ENCODE measurements at regions not wholly inside any gene's neighbourhood (a gene's known extent, or its start where the extent isn't known, plus 50 kb on each side); places are given as distances from the start of the nearest gene placed in this dataset.

DNA sequence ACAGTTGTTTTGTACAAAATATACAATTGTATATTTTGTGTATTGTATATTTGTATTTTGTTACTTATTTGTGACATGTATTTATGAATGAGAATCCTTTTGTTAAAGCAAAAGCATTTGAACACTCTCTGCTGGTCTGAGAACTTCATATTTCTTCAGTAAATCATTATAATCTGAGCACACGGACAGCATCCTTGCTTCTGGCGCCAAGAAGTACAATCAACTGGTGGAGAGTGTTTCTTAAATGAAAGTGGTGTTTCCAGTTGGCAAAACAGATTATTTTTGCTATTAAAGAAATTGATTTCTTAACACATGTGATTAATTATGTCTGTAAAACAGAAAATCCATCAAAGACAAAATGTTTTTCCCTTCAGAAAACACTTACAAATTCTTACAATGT is 95.1 kb upstream of the COPS8 start:
- Histone ChIP-seq H3F3A (replicated peaks; ENCODE audit: insufficient read depth) (no peaks in the 10 kb centered on the region), H3K27me3 (ENCODE audit: insufficient read depth) (no peaks in the 10 kb centered on the region; the same call in 1 of the 2 replicates), H3K79me2 (ENCODE audit: insufficient read depth) (no peaks in the 10 kb centered on the region), H3K9me2 (no peaks in the 10 kb centered on the region), H3K36me3 (replicated peaks in 1 of 2; ENCODE audit: control insufficient read depth in 1 of 2, insufficient read depth in 2 of 2, low read length in 1 of 2) (no peaks in the 10 kb centered on the region), H2AFZ (ENCODE audit: low read depth) (no peak overlapping the region), H3K9me3 (no peaks in the 10 kb centered on the region), H4K20me1 (ENCODE audit: insufficient read depth) (no peaks in the 10 kb centered on the region), H3K4me1 (ENCODE audit: control insufficient read depth in 1 of 2, insufficient read depth in 2 of 2, low read depth in 1 of 2, low read length in 1 of 2) (no peaks in the 10 kb centered on the region), H3K4me3 (ENCODE audit: low read depth in 2 of 2, low read length in 1 of 2) (no peak overlapping the region), H3K4me2 (no peak overlapping the region), H3K27ac (ENCODE audit: low read depth in 2 of 2, low read length in 1 of 2) (no peak overlapping the region), H3K9ac (no peak overlapping the region)
- WGBS (ENCODE audit: low lambda C conversion rate): 30% methylated on average over 2 of the region's 2 CpGs
- DNase-seq: no peak
- POLR2A ChIA-PET: no interaction called here
- TF ChIP-seq FOSL2 (IDR thresholded peaks at IDR 0.05; ENCODE audit: borderline replicate concordance, low read depth): no peak
- no peak for TF ChIP-seq JUND (IDR thresholded peaks at IDR 0.05)
- TF ChIP-seq PBX3 (IDR thresholded peaks at IDR 0.05): no peak
- TF ChIP-seq REST (IDR thresholded peaks at IDR 0.05; ENCODE audit: low read depth, low read length): no peak
- no peak for TF ChIP-seq NRF1 (IDR thresholded peaks at IDR 0.05; ENCODE audit: low read depth, low read length)
- no peak for TF ChIP-seq TAF1 (IDR thresholded peaks at IDR 0.05; ENCODE audit: borderline replicate concordance, low read depth, low read length)
- TF ChIP-seq POLR2AphosphoS5 (IDR thresholded peaks at IDR 0.05; ENCODE audit: low read depth, low read length): no peak
- no peak for TF ChIP-seq MAX (IDR thresholded peaks at IDR 0.05; ENCODE audit: low read depth)
- no peak for TF ChIP-seq USF2 (IDR thresholded peaks at IDR 0.05; ENCODE audit: borderline replicate concordance, low read depth, low read length)
- TF ChIP-seq, protein P1, sequence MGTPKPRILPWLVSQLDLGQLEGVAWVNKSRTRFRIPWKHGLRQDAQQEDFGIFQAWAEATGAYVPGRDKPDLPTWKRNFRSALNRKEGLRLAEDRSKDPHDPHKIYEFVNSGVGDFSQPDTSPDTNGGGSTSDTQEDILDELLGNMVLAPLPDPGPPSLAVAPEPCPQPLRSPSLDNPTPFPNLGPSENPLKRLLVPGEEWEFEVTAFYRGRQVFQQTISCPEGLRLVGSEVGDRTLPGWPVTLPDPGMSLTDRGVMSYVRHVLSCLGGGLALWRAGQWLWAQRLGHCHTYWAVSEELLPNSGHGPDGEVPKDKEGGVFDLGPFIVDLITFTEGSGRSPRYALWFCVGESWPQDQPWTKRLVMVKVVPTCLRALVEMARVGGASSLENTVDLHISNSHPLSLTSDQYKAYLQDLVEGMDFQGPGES (IDR thresholded peaks at IDR 0.05; ENCODE audit: low read depth, low read length): no peak
- no peak for TF ChIP-seq EZH2phosphoT487 (IDR thresholded peaks at IDR 0.05; ENCODE audit: borderline replicate concordance, low read depth)
- no peak for TF ChIP-seq GABPA (IDR thresholded peaks at IDR 0.05; ENCODE audit: low read depth)
- TF ChIP-seq FOXM1 (IDR thresholded peaks at IDR 0.05; ENCODE audit: low read depth): no peak
- TF ChIP-seq, protein P2, sequence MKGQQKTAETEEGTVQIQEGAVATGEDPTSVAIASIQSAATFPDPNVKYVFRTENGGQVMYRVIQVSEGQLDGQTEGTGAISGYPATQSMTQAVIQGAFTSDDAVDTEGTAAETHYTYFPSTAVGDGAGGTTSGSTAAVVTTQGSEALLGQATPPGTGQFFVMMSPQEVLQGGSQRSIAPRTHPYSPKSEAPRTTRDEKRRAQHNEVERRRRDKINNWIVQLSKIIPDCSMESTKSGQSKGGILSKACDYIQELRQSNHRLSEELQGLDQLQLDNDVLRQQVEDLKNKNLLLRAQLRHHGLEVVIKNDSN (IDR thresholded peaks at IDR 0.05; ENCODE audit: borderline replicate concordance, low read depth): no peak
- TF ChIP-seq RCOR1 (IDR thresholded peaks at IDR 0.05; ENCODE audit: low read length): no peak
- no peak for TF ChIP-seq RAD21 (IDR thresholded peaks at IDR 0.05; ENCODE audit: low read length)
- TF ChIP-seq FOXJ3 (CRISPR knock-in tag; IDR thresholded peaks at IDR 0.05): no peak
- TF ChIP-seq SMC3 (IDR thresholded peaks at IDR 0.05; ENCODE audit: low read depth, low read length): no peak
- TF ChIP-seq NFIC (IDR thresholded peaks at IDR 0.05; ENCODE audit: borderline replicate concordance): no peak
- TF ChIP-seq ELF1 (IDR thresholded peaks at IDR 0.05): no peak
- CTCF ChIA-PET: no interaction called here
